GM03348 (cell line): ENCODE measurements at regions not wholly inside any gene's neighbourhood (a gene's known extent, or its start where the extent isn't known, plus 50 kb on each side); places are given as distances from the start of the nearest gene placed in this dataset.

ENCODE experiments used
- DNase-seq: peaks from one replicate; pipeline ENCODE4 v3.0.0; 2012; ENCODE audit warnings: low spot score

GRCh38 chr10:21172930-21173801 is 276.1 kb upstream of the NEBL start:
- DNase-seq = peak; percentile 30

GRCh38 chr10:21172542-21172929 is 275.4 kb upstream of the NEBL start:
- DNase-seq = no peak

- DNase-seq = no peak
Observed at GRCh38 chr10:21171936-21172541, 274.9 kb upstream of the NEBL start.

GRCh38 chr10:21171197-21171935 is 274.3 kb upstream of the NEBL start:
- DNase-seq = no peak

GRCh38 chr10:21170216-21170615 is 273.1 kb upstream of the NEBL start:
- DNase-seq = no peak

- no peak for DNase-seq
Observed at GRCh38 chr10:21169271-21169670, 272.2 kb upstream of the NEBL start.

- DNase-seq = no peak
Observed at GRCh38 chr10:21167288-21168010, 270.3 kb upstream of the NEBL start.

GRCh38 chr10:21166557-21167287 is 269.6 kb upstream of the NEBL start:
- no peak for DNase-seq

GRCh38 chr10:21165489-21165888 is 268.4 kb upstream of the NEBL start:
- no peak for DNase-seq

GRCh38 chr10:21164687-21165086 is 267.6 kb upstream of the NEBL start:
- DNase-seq = no peak

GRCh38 chr10:21162948-21163347 is 265.8 kb upstream of the NEBL start:
- no peak for DNase-seq

- no peak for DNase-seq
Observed at GRCh38 chr10:21161647-21162046, 264.5 kb upstream of the NEBL start.

GRCh38 chr10:21161090-21161625 is 264.0 kb upstream of the NEBL start:
- no peak for DNase-seq

GRCh38 chr10:21160116-21160515 is 263.0 kb upstream of the NEBL start:
- no peak for DNase-seq

GRCh38 chr10:21159669-21160068 is 262.6 kb upstream of the NEBL start:
- no peak for DNase-seq

- no peak for DNase-seq
Observed at GRCh38 chr10:21158301-21158700, 261.2 kb upstream of the NEBL start.

- no peak for DNase-seq
Observed at GRCh38 chr10:21157664-21158063, 260.6 kb upstream of the NEBL start.

GRCh38 chr10:21150166-21150565 is 253.1 kb upstream of the NEBL start:
- DNase-seq = no peak

GRCh38 chr10:21146436-21146789 is 249.3 kb upstream of the NEBL start:
- no peak for DNase-seq

GRCh38 chr10:21145751-21146435 is 248.8 kb upstream of the NEBL start:
- DNase-seq = no peak

GRCh38 chr10:21144047-21144446 is 246.9 kb upstream of the NEBL start:
- DNase-seq = no peak
